HG03196 (cell line): ENCODE measurements at regions not wholly inside any gene's neighbourhood (a gene's known extent, or its start where the extent isn't known, plus 50 kb on each side); places are given as distances from the start of the nearest gene placed in this dataset.

ENCODE experiments used
- ATAC-seq: cut with Tn5 transposase; IDR thresholded peaks from one replicate; pipeline ENCODE4 v1.9.1; 2021; ENCODE audit not compliant: unreplicated experiment

GRCh38 chr6:54710456-54710855 is 136.1 kb upstream of the FAM83B start:
- no peak for ATAC-seq

GRCh38 chr6:54716010-54716409 is 130.6 kb upstream of the FAM83B start:
- ATAC-seq: no peak

DNA sequence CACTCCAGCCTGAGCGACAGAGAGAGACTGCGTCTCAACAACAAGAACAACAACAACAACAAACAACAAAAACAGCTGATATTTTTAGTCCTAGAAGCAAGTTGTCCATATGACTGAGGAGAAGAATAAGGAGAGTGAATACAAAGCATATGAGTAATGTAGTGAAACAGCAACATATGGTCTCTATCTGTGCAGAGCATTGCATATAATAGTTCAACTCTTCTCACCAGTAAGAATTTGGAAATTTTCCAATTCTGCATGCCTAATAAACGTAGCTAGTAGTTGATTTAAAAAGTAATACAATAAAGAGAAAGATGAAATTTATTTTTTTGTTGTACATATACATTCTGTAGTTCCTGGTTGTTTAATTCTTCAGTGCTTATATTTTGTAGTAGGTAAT is 129.7 kb upstream of the FAM83B start:
- no peak for ATAC-seq

DNA sequence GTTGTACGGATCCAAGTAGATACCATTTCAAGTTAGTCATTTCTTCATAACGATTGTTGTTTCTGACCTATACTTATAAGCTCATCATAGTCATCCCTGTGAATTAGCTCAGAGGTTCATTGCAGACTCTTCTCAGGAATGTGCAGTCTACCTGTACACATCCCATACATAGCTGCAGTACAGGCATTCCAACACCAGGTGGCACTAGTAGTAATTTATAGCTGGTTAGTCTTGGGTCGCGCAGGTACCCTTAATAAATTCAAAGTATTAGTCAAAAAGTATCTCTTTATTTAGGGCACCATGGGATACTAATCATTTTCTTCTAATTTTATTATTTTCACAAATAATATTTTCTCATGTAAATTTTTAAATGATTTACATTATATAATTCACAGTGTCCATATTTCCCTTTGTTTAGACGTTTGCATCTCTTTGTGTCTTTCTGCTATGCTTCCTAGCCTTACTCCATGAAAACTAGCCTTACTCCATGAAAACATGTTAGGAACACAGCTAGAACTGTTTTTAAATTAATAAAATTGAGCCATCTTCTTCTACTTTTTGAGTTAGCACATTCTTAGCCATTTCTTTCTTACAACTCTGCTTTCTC is 128.6 kb upstream of the FAM83B start:
- ATAC-seq: peak; percentile 64

GRCh38 chr6:54718541-54719023 is 128.0 kb upstream of the FAM83B start:
- no peak for ATAC-seq

DNA sequence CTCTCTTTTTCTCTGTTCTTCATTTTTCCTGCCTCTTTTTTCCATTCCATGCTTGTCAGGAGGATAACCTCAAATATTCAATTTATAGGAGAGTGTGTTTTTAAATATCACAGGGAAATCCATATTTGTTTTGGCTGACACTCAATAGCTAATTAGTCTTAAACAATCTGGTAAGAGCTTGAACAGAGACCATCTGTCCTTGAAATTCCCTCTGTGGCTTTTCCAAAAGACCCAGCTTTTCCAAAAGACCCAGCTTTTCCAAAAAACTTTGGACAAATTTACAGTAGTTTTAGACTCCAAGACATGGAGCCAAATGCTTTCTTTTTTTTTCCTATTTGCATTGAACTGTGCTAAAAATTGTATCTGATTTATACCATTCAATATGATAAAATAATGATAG is 127.4 kb upstream of the FAM83B start:
- no peak for ATAC-seq

DNA sequence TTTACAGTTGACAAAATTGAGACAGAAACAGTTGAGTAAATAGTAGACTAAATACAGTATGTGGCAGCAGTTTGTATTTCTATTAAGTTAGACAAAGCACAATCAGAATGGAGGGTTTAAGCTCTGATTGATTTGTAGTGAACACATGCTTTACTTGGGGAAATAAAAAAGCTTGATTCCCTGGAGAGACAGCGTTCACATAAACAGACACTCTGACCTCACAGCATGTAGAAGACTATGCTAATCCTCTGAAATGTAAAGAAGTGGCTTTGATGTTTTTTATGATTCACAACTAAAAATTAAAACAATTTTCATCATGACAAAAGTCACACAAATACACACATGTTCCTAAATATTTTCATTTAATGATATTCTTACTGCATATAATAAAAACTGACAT is 126.9 kb upstream of the FAM83B start:
- ATAC-seq: no peak

- ATAC-seq: no peak
These were observed 124.2 kb upstream of the FAM83B start for GRCh38 chr6:54722328-54722727.

DNA sequence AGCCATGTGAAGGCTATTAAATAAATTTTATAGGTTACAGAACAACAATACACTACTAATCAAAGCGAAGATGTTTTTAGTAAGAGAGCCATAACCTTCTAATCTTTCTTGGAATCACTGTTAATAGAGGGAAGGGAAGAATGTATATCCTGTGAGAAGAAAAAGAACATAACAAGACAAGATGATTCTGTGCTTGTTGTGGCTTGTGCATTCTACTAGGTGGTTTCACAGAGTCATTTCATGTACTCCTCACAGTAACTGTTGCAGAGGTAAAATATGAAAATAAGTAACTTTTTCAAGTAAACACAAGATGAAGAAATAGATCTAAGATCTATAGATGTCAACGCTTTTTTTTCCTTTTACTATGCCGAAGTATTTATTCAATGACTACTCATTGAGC is 116.9 kb upstream of the FAM83B start:
- no peak for ATAC-seq

GRCh38 chr6:54730767-54731630 is 115.6 kb upstream of the FAM83B start:
- ATAC-seq: no peak

GRCh38 chr6:54737247-54737646 is 109.3 kb upstream of the FAM83B start:
- no peak for ATAC-seq

DNA sequence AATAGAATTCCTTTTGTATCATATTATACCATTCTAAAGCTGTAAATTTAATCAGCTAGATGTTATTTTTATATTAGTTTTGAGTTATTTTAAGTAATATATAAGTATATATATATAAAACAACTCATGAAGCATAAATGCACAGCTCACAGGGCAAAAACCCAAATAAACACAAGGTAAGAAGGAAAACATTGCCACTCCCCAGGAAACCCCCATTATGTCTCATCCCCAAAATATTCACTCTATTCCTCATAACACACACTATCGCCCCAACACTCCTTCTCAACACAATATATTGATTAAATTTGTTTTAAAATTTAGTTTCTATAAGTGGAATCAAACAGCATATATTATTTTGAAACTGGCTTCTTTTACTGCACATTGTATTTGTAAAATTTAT is 98.6 kb upstream of the FAM83B start:
- no peak for ATAC-seq

DNA sequence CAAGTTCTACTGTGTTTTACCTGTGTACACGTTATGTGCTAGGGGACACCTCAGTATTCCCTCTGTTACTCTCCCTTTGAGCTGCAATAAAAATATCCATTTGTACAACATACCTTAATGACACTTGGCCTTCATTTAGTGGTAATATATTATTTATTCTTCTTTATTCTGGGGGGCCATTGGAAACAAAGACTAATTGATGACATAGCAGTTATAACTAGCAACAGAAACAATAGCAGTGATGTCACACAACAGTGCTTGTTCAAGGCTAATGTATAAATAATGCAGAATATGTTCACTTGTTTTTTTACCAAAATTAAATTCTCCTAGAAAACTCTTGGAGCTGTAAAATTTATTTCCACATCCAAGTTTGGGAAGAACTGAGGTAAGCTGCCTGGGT is 92.2 kb upstream of the FAM83B start:
- ATAC-seq: no peak

DNA sequence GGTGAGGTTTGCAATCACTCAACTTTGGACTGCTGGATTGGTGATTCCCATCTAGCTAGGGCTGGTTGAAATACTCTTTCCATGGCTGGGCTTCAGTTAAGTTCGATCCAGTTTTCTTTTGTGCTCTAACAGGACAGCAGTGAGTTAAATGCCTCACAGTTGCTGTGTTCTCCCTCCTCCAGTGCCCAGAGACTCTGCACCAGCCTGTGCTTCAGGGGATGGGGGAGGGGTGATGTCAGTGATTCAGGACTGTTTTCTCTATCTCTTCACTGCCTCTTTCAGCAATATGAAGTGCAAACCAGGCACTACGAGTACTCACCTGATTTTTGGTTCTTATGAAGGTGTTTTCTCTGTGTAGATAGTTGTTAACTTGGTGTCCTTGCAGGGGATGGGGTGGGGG is 88.2 kb upstream of the FAM83B start:
- no peak for ATAC-seq

DNA sequence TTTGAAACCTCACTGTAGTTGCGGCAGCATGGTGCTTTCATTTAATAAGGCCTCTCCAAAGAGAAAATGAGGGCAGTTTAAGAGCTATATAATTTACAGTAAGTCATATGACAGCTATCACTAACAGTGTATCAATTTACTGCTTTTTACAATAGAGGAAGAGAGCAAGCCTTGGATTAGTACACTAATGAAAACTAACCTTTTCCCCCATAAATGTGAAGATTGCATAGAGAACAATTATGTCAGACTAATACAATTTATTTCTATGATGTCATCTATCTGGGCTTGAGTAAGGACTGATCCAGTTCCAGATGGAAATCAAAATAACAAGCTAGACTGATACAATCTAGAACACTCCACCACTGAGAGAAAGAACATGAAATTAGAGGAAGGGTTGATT is 78.1 kb upstream of the FAM83B start:
- ATAC-seq: no peak

GRCh38 chr6:54770328-54770727 is 76.2 kb upstream of the FAM83B start:
- no peak for ATAC-seq

- no peak for ATAC-seq
These were observed 74.6 kb upstream of the FAM83B start for GRCh38 chr6:54771968-54772367.

DNA sequence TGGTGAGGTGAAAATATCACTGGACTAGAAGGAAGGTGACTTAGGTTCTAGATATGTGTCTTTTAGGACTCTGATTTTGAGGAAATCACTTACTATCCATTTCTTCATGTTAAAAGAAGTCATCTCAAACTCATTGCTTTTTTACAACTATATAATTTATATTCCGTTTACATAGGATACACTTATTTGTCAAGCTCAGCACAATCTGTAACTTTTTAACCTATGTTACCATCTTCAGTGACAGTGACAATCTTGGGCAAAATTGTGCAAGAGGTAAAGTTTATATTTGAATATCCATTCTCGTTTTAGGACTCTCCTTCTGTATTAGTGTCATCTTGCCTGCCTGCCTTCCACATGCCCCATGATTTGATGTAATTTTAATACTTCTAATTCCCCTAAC is 74.0 kb upstream of the FAM83B start:
- no peak for ATAC-seq

DNA sequence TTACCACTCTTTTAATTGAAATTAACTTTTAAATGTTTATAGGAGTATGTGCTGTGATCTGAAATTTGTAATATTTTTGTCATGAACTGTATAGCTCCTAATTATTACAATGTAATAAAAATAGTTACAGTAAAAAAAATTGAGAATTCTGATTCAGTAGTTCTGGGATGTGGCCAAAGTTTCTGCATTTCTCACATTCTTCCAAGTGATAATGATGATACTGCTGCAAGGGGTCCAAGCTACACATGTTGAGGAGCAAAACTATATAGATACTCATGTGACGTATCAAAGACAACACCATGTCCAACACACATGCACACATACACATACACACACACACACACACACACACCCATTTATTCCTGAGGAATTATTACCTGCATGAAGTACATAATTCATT is 71.0 kb upstream of the FAM83B start:
- ATAC-seq: no peak

GRCh38 chr6:54776891-54777290 is 69.7 kb upstream of the FAM83B start:
- no peak for ATAC-seq

DNA sequence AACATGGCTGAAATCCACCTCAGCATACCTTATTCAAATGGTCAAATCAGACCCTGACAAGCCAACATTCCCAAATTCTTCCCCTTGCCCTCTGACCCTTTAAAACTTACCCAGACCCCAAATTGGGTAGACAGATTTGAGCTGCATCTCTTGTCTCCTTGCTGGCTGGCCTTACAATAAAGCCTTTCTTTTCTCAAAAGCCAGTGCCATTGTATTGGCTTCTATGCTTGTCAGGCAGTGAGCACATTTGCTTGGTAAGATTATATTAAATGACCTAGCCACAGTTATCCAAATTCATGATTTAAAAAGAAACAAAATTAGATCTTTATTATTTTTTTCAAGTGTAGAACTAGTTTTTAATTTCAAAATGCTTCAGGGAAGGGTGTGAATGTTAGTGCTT is 67.8 kb upstream of the FAM83B start:
- no peak for ATAC-seq

DNA sequence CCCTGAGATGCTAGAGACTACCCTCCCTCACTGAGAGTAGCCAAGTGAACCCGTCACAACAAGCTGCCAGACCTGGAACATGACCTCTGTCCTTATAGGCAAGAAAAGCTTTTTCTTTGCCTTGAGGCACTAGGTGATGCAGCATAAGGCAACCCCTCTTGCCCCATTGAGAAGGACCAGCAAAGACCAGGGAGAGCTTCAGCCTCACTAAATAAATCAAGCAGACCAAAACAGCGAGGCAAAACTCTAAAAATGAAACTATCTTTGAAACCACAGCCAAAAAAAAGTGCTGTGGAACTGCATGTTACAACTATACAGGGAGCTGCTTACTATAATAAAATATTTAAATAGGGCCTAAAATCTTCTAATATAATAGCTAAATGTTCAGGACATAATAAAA is 62.6 kb upstream of the FAM83B start:
- ATAC-seq: no peak

DNA sequence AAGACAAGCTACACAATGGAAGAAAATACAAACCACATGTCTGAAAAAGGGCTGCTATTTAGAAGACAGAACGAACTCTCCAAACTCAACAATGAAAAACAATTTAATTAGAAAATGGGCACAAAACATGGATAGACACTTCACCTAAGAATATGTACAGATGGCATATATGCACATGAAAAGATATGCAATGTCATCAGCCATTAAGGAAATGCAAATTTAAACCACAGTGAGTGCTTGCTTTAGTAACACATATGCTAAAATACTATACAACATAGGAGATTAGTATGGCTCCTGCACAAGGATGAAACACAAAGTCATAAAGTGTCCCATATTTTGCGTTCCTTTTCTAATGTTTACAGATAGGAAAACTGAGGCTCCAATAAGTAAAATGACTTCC is 60.4 kb upstream of the FAM83B start:
- no peak for ATAC-seq
